ENCODE measurements at regions not wholly inside any gene's neighbourhood (a gene's known extent, or its start where the extent isn't known, plus 50 kb on each side); places are given as distances from the start of the nearest gene placed in this dataset.

- Histone ChIP-seq H3K4me2 (no peak overlapping the region), H3K27me3 (no peaks in the 10 kb centered on the region), H3K4me1 (no peaks in the 10 kb centered on the region), H3F3A (ENCODE audit: low read depth) (no peaks in the 10 kb centered on the region), H3K36me3 (no peaks in the 10 kb centered on the region), H2AFZ (replicated peaks) (no peak overlapping the region), H3K9ac (no peak overlapping the region), H3K27ac (no peak overlapping the region), H3K9me3 (ENCODE audit: low read depth) (no peaks in the 10 kb centered on the region), H4K20me1 (ENCODE audit: low read depth) (no peaks in the 10 kb centered on the region), H3K4me3 (no peak overlapping the region), H3K79me2 (ENCODE audit: low read depth) (no peaks in the 10 kb centered on the region)
- no peak overlapping the region for H3K27ac Mint-ChIP-seq
- TF ChIP-seq EZH2 (IDR thresholded peaks at IDR 0.05) (no peak), EZH2phosphoT487 (IDR thresholded peaks at IDR 0.05) (no peak)
- TF ChIP-seq, protein P1, sequence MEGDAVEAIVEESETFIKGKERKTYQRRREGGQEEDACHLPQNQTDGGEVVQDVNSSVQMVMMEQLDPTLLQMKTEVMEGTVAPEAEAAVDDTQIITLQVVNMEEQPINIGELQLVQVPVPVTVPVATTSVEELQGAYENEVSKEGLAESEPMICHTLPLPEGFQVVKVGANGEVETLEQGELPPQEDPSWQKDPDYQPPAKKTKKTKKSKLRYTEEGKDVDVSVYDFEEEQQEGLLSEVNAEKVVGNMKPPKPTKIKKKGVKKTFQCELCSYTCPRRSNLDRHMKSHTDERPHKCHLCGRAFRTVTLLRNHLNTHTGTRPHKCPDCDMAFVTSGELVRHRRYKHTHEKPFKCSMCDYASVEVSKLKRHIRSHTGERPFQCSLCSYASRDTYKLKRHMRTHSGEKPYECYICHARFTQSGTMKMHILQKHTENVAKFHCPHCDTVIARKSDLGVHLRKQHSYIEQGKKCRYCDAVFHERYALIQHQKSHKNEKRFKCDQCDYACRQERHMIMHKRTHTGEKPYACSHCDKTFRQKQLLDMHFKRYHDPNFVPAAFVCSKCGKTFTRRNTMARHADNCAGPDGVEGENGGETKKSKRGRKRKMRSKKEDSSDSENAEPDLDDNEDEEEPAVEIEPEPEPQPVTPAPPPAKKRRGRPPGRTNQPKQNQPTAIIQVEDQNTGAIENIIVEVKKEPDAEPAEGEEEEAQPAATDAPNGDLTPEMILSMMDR (IDR thresholded peaks at IDR 0.05), result no peak
- H3K27me3 Mint-ChIP-seq (ENCODE audit: insufficient read depth, low read depth), result no peaks in the 10 kb centered on the region
- no peaks in the 10 kb centered on the region for H3K4me1 Mint-ChIP-seq
- H3K36me3 Mint-ChIP-seq, result no peaks in the 10 kb centered on the region
- DNase-seq (ENCODE audit: low spot score), result no peak
- no peak overlapping the region for H3K4me3 Mint-ChIP-seq
- peaks cover 4% of the 10 kb centered on the region for H3K9me3 Mint-ChIP-seq
Observed at GRCh38 chr9:24342457-24342856, 203.2 kb downstream of the IZUMO3 start.

DNA sequence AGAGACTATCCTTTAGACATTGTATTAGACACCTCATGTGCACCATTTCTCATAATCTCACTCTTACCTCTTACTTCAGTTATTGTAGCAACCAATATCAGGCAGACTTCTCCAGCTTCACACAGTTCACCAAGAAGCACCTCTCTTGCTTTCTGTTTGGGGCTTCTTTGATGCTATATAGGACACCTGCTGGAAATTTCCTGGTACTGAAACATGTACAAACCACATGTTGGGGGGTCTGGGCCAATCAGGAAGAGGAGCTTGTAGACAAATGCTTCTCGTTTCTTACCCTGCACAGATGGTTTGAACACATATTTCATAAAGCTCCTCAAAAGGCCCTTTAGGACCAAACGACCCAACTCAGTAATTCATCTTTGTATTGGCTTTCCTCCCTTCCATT is 212.1 kb downstream of the IZUMO3 start:
- Histone ChIP-seq H2AFZ (replicated peaks) (no peak overlapping the region), H3K27ac (no peak overlapping the region), H3K4me1 (no peaks in the 10 kb centered on the region), H3K36me3 (no peaks in the 10 kb centered on the region), H3K4me2 (no peak overlapping the region), H3K9me3 (ENCODE audit: low read depth) (no peaks in the 10 kb centered on the region), H3K9ac (no peak overlapping the region), H3K79me2 (ENCODE audit: low read depth) (no peaks in the 10 kb centered on the region), H3K4me3 (no peak overlapping the region), H4K20me1 (ENCODE audit: low read depth) (no peaks in the 10 kb centered on the region), H3F3A (ENCODE audit: low read depth) (no peaks in the 10 kb centered on the region), H3K27me3 (no peaks in the 10 kb centered on the region)
- H3K27ac Mint-ChIP-seq, result no peak overlapping the region
- peak; percentile 10 for DNase-seq (ENCODE audit: low spot score)
- no peak overlapping the region for H3K4me3 Mint-ChIP-seq
- no peaks in the 10 kb centered on the region for H3K36me3 Mint-ChIP-seq
- H3K9me3 Mint-ChIP-seq, result no peaks in the 10 kb centered on the region
- no peak for TF ChIP-seq EZH2 (IDR thresholded peaks at IDR 0.05)
- TF ChIP-seq, protein P1 (IDR thresholded peaks at IDR 0.05), result peak; percentile 16
- H3K4me1 Mint-ChIP-seq, result no peaks in the 10 kb centered on the region
- H3K27me3 Mint-ChIP-seq (ENCODE audit: insufficient read depth, low read depth), result peaks cover 3% of the 10 kb centered on the region

DNA sequence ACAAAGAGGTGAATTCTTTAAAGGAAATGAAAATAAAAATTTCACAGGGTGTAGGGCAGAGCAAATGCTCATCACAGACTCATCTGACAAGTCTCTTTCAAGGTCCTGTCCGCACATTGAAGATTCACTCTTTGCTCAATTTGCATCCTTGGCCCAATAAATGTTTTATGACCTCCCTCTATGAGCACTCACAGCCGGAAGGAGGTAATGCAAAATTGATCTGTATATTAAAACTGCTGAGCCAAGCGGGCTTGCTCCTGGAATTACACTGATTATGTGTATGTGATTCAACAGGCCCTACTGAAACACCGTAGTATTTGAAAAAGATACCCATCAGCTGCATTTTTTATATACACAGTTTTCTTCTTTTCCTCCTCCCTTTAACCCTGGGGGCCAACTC is 246.8 kb downstream of the IZUMO3 start:
- H4K20me1 ChIP-seq (ENCODE audit: low read depth), result no peaks in the 10 kb centered on the region
- H3K36me3 Mint-ChIP-seq, result no peaks in the 10 kb centered on the region
- no peak overlapping the region for H3K4me3 Mint-ChIP-seq
- no peak overlapping the region for H3K4me3 ChIP-seq
- no peak overlapping the region for H2AFZ ChIP-seq (replicated peaks)
- no peaks in the 10 kb centered on the region for H3K27me3 ChIP-seq
- peaks cover 9% of the 10 kb centered on the region for H3K4me1 ChIP-seq
- no peak overlapping the region for H3K9ac ChIP-seq
- no peaks in the 10 kb centered on the region for H3K27me3 Mint-ChIP-seq (ENCODE audit: insufficient read depth, low read depth)
- H3K27ac ChIP-seq, result no peak overlapping the region
- H3K9me3 Mint-ChIP-seq, result peaks cover 4% of the 10 kb centered on the region
- H3K9me3 ChIP-seq (ENCODE audit: low read depth), result no peaks in the 10 kb centered on the region
- H3K4me2 ChIP-seq, result no peak overlapping the region
- no peaks in the 10 kb centered on the region for H3K79me2 ChIP-seq (ENCODE audit: low read depth)
- H3K36me3 ChIP-seq, result no peaks in the 10 kb centered on the region
- TF ChIP-seq EZH2 (IDR thresholded peaks at IDR 0.05), result no peak
- TF ChIP-seq, protein P1 (IDR thresholded peaks at IDR 0.05), result no peak
- TF ChIP-seq EZH2phosphoT487 (IDR thresholded peaks at IDR 0.05), result no peak
- H3K4me1 Mint-ChIP-seq, result peaks cover 3% of the 10 kb centered on the region
- H3F3A ChIP-seq (ENCODE audit: low read depth), result no peaks in the 10 kb centered on the region
- no peak overlapping the region for H3K27ac Mint-ChIP-seq
- DNase-seq (ENCODE audit: low spot score), result no peak

DNA sequence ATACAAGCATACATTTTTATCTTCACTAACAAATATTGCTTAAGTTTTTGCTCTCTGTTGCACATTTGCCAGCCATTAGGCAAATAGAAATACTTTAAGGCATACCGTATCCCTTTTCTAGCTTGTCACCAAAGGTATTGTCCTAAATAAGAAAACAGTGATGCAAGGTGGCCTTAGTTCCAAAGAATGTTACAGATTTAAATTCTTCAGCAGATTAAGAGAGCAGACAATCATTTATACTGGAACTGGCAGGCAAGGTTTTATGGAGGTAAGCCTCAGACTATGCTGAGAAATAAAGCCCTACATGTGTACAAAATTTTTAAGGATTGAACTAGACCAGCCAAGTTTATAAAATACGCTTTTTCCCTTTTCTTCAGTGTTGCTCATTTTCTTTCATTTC is 247.8 kb downstream of the IZUMO3 start:
- H3K4me3 Mint-ChIP-seq, result no peak overlapping the region
- H2AFZ ChIP-seq (replicated peaks), result no peak overlapping the region
- H3K4me1 ChIP-seq, result peaks cover 16% of the 10 kb centered on the region
- no peaks in the 10 kb centered on the region for H3K36me3 Mint-ChIP-seq
- H3K4me2 ChIP-seq, result no peak overlapping the region
- peak; percentile 45 for DNase-seq (ENCODE audit: low spot score)
- no peaks in the 10 kb centered on the region for H3K27me3 Mint-ChIP-seq (ENCODE audit: insufficient read depth, low read depth)
- no peak overlapping the region for H3K4me3 ChIP-seq
- H4K20me1 ChIP-seq (ENCODE audit: low read depth), result no peaks in the 10 kb centered on the region
- H3K9ac ChIP-seq, result no peak overlapping the region
- TF ChIP-seq EZH2phosphoT487 (IDR thresholded peaks at IDR 0.05) (no peak), EZH2 (IDR thresholded peaks at IDR 0.05) (no peak)
- TF ChIP-seq, protein P1 (IDR thresholded peaks at IDR 0.05), result no peak
- no peaks in the 10 kb centered on the region for H3K36me3 ChIP-seq
- no peaks in the 10 kb centered on the region for H3K27me3 ChIP-seq
- H3F3A ChIP-seq (ENCODE audit: low read depth), result no peaks in the 10 kb centered on the region
- no peaks in the 10 kb centered on the region for H3K9me3 ChIP-seq (ENCODE audit: low read depth)
- H3K27ac Mint-ChIP-seq, result no peak overlapping the region
- H3K79me2 ChIP-seq (ENCODE audit: low read depth), result no peaks in the 10 kb centered on the region
- peaks cover 9% of the 10 kb centered on the region for H3K4me1 Mint-ChIP-seq
- no peak overlapping the region for H3K27ac ChIP-seq
- peaks cover under 1% of the 10 kb centered on the region for H3K9me3 Mint-ChIP-seq

Data from neural progenitor cell (in vitro differentiated cells).